Bone marrow (tissue), 2 donors: ENCODE measurements at regions not wholly inside any gene's neighbourhood (a gene's known extent, or its start where the extent isn't known, plus 50 kb on each side); places are given as distances from the start of the nearest gene placed in this dataset.

Source experiments
- DNase-seq, 2 donors: peaks; one replicate each; lab custom pipeline; 2025; lab: John Stamatoyannopoulos, UW

DNA sequence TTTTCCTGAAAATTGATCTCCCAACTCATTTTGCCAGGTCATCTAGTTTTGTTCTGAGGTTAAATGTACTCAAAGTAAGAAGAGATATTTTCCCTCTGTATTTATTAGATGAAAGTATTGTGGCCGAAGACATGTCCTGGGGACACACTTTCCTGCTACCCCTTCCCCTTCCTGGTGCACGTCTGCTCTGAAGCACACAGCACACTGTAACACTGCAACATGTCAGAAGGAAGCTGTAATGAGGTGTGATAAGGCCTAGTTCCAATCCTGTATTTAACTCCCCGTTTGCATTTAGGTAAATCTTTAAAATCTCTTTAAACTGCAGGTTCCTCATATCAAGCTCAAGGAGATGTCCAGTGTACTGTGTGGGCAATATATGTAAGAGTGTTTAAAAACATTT lies 99.4 kb downstream of the HDGFL1 start:
- DNase-seq: no peak

DNA sequence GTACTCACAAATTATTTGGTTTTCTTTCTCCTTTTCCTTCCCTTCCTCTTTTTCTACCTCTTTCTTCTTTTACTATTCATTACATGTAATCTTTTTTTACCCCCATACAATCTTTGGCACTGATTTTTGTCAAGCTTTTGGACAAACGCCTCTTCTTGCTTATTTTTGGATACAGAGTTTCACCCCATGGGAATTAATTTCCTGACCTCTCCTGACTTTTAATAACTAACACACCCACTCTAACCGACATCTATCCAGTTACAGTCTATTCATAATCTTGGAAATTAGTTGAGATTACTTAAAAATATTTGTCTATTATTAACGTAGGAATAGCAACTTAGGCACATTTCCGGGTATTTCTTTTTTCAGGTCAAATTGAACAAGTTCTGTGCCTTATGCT lies 101.2 kb downstream of the HDGFL1 start:
- DNase-seq: no peak

DNA sequence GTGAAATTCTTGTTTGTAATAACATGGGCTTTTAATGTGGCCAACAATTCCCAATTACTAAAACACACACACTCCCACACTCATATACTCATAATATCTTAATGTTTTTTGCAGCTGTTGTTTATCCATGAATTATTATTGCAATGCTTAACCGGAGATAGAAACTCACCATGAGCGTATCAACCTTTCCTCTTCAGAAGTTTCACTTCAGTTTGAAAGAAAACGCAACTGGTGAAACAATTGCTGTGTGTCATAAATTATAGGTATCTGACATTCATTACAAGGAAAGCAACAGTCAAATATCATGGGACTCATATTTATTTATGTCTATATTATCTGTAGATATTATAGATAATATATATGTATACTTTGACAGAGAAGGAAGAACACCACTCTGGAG lies 104.1 kb downstream of the HDGFL1 start:
- no peak for DNase-seq

DNA sequence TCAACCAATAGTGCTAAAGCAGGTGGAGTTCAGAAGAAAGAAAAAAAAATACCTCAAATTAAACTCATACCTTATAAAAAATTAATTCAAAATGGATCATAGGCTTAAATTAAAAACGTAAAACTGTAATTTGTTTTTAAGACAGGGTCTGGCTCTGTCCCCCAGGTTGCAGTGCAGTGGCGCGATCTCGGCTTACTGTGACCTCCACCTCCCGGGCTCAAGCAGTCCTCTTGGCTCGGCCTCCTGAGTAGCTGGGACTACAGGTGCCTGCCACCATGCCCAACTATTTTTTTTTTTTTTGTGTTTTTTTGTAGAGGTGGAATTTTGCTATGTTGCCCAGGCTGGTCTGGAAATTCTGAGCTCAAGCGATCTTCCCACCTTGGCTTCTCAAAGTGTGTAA lies 111.6 kb downstream of the HDGFL1 start:
- no peak for DNase-seq

DNA sequence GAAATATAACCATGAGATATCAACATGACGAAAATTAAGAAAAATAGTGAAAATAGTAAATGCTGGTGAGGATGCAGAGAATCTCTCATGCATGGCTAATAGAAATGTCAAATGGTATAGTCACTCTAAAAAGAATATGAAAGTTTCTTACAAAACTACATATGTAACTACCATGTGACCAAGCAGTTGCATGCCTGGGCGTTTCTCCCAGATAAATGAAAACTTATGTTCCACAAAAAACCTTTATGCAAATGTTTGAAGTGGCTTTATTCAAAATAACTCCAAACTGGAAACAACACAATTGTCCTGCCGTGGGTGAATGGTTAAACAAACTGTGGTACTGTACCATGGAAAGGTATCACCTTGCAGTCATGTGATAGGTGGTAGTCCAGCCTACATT lies 112.4 kb downstream of the HDGFL1 start:
- DNase-seq: no peak

DNA sequence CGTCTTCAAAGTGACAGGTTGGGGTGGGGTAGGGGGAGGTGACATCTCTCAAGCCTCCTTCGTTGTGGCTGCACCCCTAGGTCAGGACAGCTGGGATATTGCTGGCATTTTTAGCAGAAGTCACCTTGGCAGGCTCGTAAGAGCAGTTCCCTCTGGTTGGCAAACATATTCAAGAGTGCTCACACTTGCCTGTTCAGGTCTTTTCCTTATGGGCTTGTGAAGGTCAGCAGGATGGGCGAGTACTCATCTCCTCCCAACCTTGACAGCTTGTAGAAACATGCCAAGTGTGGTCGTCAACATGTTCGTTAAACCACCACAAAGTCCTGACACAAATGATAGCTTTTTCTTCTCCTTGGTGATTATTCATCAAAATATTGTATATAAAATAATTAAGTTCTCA lies 113.6 kb downstream of the HDGFL1 start:
- DNase-seq: no peak

DNA sequence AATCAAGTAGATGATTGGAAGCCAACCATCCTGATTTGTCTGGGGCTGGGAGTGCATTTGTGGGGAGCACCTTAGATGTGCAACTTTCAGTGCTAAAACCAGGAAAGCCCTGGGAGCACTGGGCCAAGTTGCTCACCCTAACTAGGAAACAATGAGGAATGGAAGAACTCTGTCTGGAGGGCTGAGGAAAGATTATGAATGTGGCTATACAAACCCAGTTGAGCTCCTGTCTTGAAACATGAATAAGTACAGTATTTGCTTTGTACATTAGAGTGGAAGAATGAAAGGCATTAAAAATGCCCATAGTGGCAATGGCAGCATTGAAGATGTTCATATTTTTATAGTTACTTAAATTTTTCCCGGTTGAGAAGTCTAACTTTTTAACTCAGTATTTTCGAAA lies 121.1 kb downstream of the HDGFL1 start:
- DNase-seq: no peak

DNA sequence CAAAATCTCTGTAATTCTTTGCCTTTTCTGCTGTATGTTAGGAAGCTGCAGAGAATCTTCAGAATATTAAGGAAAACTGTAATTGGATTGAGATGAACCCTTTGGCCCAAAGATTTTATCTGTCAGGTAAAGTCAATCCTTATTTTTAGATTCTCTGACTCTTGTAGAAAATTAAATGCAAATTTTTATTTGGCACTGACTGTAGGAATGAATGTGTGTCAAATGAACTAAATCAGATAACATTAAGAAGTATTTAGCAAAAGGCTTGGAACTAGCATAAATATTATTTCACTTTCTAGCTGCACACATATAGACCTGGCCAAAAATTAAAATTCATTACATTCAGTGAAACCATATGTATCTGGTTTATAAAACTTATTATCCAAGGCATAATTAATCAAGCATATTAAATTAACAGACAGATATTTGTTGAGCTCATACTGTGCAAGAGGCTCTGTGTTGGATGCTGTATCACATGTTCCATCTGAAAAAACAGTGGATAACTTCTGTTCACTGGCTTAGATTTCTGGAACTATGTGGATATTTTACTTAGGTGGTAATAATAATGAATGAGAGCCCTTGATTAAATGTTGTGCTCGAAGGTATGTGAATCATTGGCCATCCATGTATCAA lies 124.8 kb downstream of the HDGFL1 start:
- no peak for DNase-seq

DNA sequence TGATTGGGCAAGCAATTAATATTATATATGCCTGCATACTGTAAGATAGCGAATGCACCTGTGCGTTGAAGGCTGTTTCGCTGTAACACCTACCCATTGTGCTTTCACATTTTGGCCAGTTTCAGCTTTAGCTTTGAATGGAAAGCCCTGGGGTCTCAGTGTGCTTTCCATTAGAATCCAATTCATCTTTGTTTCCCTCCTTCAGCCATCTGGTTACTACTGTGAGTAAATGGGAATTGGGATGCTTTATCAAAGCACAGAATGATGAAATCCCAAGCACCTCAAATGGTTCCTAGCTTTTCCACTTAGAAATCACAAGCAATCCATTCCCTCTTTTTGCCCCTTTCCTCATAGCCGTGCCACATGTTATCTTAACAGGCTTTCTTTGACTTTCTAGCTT lies 127.1 kb downstream of the HDGFL1 start:
- no peak for DNase-seq

DNA sequence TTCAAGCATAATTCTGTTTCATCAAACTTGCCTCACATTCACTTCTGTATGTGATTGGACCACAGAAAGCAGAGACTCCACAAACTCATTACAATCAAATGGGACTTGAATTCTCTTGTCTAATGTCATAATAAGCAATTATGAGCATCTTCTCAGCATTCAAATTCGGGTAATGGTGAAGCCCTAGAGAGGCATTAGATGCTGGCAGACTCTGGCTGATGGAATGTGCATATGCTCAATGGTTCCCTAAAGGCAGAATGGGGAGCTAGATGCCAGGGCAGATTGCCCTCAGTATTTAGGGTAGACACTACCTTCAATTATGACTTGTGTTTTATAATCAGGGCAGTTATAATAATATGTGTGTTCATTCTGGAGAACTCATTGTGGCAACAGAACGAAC lies 127.9 kb downstream of the HDGFL1 start:
- no peak for DNase-seq

DNA sequence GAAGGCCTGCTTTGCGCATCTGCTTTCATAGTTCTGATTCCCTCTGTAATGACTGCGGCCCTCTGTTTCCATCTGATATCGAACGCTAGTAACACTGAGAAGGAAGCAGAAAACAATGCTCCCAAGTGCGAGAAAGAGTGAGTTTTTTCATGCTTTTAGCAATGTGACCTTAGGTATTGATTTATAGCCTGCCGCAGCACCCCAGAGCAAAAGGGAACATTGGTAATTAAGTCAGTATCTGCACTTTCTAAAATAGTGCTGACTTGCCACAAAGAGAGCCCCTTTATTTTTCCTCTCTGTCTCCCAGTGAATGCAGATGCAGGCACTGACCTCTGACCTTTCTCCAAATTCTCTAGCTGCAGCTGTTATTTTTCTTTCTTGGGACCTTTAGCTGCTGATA lies 129.8 kb downstream of the HDGFL1 start:
- no peak for DNase-seq

DNA sequence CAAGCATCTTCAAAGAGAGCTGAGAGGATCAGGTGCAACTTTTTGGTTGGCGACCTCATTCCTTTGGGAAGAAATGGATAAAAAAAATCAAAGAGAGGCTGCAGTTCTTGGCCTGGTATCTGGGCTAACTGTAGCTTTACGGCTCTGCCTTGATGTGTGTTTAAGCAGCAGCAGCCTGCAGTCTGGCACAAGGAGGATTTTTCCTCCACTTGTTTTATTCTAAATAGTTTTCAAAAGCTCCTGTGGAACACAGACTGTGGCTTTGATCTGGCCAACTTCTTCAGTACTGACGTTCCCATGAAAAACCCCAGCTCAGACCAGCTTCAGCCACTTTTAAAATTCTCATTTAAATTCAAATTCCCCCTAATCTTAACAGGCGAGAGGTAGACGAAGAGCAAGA lies 137.3 kb downstream of the HDGFL1 start:
- no peak for DNase-seq

DNA sequence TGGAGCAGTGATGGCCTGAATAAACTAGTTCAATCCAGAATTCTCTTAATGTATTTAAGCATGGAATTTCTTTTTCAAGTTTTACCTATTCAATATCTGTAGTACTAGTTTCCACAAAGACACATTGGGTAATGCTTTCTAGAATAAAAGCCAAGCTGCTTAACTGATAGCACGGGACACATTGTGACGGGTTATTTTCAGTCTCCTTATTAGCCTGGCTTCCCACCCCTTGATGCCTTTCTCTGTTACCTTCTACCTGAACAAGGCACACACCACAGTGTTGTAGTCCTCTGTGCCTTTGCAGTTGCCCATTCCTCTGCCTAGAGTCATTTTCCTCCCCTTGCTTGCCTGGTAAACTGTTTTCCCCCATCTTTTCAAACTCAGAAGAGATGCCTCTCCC lies 139.1 kb downstream of the HDGFL1 start:
- DNase-seq: no peak

DNA sequence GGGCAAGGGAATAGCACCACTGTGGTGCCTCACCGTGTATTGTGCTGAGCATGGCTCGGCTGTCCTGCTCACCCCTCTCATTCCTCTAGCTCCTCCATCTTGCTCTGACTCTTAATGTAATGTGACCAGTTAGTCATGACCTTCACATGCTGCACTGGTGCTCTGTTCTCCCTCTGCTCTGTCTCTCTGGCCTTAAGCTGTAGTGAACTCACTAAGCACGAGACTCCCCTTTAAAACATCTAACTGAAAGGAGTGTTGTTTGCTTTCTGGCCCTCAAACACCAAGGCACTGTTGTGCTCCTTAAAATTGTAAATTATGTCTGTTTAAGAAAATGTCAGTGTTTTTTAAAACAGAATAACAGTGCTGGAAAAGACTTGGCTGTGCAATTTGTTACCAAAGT lies 140.4 kb downstream of the HDGFL1 start:
- no peak for DNase-seq

DNA sequence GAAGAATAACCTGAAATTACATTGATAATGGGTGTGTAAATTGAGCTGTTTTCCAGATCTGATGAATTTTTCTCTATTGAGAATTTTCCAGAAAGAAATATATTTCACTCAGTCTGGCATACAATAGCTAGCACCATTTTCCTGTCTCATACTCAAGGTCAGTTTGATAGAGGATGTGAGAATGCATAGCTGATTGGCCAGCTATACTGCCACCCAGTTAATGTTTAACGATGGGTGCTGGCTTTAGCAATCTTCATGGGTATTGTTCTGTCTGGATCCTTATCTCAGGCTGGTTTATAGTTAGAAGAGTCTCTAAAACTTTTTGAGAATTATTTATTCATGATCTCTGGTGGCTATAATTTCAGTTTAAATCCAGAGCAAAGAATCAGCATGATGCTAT lies 147.4 kb downstream of the HDGFL1 start:
- no peak for DNase-seq

DNA sequence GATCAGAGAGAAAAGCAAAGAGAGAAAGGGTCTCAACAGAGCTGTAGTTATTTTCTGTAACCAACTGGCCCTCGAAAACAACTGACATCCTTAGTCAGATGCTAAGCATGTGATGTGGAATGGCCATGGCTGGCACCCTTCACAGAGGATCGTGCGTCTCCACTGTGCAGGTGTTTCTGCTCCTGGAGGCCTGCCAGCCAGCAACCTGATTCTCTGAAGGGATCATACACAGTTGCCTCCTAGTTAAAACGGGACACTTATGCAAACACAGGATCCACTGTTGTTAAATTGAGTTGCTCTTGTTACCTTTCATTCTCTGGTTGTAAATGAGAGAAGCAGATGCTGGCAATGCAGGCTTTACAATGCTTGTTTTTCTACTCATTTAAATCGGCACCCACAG lies 148.5 kb downstream of the HDGFL1 start:
- DNase-seq: no peak

DNA sequence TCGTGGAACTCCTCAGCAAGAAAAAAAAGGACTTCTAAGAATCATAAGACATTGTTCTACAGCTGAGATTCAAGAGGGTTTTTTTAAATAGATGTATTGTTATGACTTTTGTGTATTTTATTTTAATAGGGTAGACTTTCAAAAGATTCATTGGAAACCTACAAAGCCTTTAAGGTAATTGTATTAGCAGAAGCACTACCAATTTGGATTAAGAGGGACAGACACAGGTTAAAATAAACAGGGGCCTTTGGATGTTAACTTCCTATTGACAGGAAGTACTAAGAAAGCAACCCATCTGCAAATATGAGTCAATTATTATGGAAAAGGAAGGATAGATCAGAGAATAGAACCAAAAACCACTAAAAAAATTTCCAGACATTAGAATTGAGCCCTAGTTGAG lies 153.5 kb downstream of the HDGFL1 start:
- no peak for DNase-seq

DNA sequence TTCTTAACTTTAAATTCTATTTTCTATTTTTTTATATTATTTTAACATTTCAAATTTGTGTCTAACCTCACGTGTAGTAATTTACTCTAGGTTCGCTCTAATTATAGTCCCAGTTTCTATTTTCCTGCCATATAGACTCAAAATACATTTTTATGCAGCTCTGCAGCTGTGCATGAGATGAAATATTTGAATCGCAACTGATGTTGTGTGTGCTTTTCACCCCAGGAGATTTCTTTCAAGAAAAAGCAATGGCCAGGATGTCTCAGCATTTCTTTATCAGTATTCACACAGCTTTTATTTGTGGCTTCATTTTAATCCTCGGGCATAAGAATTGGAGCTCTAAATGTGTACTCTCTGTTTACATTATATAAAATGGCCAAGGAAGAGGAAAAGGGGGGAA lies 157.6 kb downstream of the HDGFL1 start:
- DNase-seq: no peak

DNA sequence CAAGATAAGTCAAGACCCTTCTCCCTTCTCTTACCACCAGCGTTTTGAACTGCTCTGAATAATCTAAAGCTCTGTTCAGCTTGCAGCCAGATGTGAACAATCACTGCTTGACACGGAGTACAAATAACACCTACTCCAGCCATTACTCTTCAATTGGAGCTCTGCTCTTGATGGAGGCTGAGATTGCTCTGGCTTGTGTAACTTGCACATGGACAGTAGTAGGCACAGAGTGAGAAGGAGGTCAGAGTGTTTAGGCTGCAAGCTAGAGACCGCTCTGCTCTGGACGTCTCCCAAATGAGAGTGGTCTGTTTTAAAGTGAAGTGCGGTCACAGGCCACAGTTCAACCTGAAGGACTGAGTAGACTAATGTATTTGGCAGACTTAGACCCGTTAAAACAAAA lies 158.3 kb downstream of the HDGFL1 start:
- no peak for DNase-seq

DNA sequence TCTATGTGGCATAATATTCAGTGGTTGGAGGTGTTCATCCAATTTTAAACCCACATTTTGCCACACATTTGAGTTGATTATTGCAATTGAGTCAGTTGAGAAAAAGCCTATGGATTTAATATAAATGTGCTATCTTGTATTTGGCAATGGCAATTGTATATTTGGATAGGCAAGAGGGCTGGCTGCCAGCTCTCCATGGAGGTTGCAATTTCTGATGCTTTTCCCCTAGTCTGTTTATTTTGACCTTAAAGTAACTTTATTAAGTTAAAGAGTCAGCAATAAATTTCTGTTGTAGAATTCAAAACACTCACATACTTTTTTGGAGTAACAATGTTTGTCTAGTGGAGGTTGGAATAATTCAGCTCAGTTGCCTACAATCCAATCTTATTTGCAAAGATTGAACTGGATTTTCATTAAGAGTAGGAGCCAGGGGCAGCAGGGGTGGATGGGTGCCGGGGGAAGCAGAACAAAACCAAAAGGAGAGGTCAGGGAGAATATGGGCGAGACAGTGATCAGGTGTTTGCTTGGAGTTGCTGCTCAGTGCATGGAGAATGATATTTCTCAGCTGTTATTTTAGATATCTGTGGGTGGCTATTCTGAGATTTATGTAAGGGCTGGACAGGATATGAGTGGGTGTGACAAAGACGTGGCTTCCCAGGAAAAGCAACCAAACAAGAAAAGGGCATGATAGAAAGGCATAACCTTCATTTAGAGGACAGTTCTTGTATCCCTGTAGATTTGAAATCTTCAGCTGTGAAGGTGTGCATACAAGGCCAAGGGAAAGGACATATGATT lies 163.0 kb downstream of the HDGFL1 start:
- no peak for DNase-seq

DNA sequence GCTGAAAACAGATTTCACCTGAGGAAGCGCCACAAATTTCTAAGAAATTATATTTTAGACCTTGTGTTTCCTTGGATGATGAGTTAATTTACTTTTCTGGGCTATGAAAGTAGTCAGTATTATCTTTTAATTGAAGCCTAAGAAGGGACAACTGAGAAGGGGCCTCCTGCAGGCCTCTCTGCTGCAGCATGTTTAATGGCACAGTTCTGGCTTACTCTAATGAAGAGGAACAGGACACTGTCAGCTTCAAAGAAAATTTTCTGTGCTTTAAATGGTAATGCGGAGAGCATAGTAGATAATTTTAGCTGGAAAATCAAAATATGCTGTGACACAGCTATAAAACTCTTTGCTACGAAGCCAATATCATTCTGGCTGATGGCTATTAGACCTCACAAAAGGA lies 167.4 kb downstream of the HDGFL1 start:
- no peak for DNase-seq

DNA sequence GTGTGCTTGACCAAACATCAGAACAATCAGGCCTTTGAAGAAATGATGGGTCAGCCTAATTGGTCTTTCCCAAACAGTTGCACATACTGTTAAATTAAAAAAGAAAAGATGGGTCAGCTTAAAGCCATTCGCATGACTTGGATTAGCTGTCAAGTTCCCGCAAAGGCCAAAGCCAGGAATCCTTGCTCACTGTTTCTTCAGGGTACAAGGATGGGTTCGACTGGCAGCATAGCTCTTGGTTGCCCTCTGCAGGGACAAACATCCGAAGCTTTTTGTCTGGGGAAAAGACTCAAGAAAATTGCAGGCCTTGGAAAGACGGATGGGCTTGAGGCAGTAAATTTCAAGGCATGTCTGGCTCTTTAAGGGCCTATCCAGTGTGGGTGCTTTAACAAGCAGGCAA lies 168.0 kb downstream of the HDGFL1 start:
- DNase-seq: no peak

DNA sequence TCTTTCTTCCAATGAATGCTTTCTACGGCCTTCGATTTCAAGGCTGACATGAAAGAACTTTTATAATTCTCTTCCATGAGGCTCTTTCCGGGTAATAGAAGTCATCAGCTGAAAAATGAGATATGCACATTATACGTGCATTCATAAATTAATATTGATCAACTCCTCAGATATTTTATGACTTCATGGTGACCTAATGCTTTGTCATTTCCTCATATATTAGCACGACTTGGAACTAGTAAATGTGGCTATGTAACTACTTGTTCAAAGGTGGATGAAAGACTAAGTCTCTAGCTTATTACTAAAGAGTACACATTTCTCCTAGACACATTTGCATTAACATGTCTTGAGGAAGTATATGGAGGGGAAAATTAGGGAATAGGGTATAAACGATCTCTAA lies 168.8 kb downstream of the HDGFL1 start:
- no peak for DNase-seq

DNA sequence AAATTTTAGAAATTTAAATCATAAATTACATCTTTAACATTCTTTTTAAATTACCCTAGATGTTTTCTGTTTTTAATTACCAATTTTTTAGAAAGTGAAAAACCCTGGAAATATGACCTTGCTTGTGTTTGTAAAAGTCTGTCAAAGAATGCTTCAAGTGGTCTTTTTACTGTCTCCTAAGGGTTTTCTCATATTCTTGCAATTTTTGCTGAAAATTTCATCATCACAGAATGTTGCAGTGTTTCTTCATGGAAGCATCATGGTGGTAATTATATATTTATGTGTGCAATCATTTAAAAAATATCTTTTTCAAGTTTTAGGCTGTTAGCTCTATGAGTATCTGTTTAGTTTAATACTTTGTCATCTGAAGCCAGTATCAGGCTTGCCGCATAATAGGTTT lies 178.2 kb downstream of the HDGFL1 start:
- no peak for DNase-seq
